ENCODE measurements at regions not wholly inside any gene's neighbourhood (a gene's known extent, or its start where the extent isn't known, plus 50 kb on each side); places are given as distances from the start of the nearest gene placed in this dataset.
"Not testable (repeated sequence)": the region's sequence is repeated elsewhere in the genome, so short reads cannot be mapped to it uniquely, and the experiment has no call there.

DNA sequence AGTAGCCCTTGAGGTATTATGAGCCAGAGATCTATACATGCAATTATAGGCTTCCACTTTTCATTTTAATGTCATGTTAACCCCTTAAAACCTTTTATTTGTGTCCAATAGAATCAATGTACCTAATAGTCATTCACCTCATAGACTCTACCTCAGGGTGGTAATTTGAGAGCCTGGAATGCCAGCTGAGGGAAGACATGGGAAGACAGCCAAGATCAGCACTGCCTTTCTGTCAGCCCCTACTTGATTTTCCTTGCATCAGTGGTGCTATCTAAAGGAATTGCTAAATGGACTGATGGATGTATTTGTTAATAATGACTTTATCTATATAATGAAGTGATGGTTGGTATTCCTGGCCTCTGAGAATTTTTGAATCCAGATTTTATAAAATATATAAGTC, 113.3 kb upstream of the GBE1 start:
- DNase-seq = no peak

DNA sequence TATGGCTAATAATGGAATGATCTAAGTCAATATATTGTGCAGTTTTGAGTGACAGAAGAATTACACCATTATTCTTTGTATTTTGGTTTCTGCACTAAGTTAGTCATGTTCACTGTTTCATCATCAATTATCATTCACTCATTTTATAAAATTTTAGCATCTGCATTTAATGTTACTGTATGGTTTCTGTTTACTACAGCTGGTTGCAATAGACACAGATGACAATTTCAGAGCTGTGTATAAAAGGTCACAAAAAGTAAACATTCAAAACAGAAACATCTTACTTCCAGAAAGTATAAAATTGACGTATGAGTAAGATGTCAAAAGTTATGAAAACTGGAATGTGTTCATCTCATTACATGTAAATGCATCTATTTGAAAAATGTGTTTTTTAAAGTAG, 111.1 kb upstream of the GBE1 start:
- no peak for DNase-seq

DNA sequence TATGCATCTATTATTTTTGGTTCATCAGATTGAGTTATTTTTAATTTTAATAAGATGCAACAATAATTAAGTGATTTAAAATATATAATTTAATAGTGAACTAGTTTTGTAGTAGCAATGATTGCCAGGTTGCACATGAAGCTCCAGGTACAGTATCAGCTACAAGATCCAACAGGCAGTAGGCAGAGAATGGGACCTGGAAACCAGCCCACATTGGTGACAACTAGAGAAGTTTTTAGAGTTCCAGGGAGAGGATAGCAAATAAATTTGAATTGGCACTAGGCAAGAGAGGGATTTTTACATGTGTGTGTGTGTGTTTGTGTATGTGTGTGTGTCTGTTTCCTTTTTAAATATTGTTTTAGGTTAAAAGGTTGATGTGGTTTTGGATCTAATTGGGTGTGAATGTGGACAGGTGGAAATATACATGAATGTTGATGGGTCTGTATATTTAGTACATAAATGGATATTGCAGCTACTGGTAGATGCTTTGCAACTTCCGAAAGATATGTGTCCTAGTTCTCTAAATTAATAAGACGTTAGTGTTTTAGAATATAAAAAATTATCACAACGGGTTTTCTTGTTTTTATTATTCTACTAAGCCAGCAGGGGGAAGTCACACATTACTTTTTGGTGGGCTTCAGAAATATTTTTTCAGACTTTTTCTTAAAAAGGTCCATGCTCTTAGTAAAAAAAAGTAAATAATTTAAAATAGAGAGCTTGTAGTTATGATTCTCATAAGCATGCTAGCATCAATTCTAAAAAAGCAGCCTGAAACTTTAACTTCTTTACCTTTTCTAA, 110.1 kb upstream of the GBE1 start:
- DNase-seq = no peak

DNA sequence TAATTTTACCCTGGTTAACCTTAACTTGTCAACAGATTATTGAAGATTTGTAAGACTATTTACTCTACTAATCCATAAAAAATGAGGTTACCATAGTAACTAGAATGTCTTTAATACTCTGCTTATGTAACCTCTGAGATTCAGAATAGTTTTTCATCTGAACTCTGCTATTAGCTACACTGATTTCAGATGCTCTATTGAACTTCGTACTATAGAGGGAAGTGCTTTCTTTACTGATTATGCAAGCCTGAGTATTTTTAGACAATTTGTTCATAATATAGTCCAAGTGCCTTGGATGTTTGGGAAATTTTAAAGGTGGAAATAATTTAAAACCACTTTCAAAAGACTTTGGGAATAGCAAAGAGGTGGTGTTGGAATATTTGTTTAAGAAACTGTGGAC, 107.9 kb upstream of the GBE1 start:
- DNase-seq = no peak

DNA sequence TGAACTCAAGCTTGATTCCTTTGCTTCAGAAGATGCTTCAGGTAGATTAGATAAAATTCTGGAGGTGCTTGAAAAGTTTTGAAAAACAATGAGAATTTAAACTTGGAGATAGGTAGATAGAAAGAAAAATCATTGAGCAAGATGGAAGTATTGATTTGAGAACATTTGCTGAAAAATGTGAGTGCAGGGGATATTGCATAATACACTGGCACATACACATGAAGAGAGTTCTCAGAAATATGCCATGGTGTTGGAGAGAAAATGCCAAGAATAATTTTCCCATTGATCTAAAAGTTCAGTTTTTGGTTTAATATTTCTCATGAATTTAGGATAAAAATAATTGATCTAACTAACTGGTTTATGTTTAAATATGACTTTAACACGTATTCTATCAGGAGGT, 107.2 kb upstream of the GBE1 start:
- no peak for DNase-seq

DNA sequence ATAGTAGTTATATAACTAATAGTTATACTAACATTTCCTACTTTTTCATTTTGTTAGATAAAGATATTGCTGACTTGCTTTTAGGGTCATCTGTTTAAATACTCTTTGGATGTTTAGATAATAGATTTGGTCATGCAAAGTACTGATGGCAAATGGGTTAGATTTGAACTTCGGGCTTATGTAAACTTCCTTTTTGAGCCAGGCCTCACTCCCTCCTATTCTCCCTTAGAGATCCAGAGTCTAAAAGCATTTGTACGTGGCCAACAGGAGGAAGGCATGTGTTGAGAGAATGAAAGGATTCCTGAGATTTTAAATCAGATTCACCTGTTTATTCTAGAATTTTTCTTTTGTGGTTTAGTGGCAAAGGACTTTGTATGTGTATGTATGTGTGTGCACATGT, 106.4 kb upstream of the GBE1 start:
- DNase-seq = no peak

DNA sequence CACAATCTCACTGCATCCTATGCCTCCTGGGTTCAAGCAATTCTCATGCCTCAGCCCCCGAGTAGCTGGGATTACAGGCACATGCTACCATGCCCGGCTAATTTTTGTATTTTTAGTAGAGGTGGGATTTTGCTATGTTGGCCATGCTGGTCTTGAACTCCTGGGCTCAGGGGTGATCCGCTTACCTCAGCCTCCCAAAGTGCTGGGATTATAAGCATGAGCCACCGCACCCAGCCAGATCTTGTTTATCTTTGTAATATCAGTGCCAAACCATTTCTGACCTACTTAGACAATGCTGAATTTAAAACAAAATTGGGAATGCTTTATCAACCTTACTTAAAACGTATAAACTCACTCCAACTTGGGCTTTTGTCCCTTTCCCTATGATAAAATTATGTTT, 103.7 kb upstream of the GBE1 start:
- DNase-seq = not testable (repeated sequence)

DNA sequence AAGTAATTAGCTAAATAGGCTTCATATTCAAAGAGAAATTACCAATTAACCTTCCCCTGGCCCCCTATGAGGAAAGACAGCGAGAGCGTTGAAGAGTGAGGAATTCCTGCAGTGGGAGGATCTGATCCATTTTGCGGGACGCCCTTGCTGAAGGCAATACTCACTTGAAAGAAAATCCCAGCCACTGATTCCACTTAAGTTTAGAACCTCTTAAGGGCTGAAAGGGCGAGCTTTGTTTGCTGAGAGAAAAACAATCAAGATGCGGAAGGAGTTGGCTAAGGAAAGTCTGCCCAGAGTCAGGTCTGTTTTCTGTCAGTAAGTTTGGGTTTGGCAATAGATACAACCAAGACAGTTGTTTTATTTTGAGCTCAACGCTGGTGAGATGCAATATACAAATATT, 102.8 kb upstream of the GBE1 start:
- DNase-seq = no peak

DNA sequence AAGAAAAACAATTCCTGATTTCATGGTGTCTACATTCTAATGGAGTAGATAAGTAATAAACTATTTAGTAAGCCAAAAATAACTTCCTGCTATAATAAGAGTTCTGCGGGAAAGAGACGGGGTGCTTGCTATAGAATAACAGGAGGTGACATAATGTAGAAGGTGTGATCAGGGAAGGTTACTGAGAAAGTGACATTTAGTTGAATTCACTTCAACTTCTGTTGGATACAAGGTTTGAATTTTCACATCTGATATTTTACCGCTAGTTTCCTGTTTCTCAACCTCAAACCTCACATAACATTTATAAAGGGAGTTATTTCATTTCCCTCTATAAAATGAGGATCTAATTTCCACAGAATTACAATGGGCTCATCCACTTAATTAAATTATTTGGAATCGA, 102.3 kb upstream of the GBE1 start:
- no peak for DNase-seq

DNA sequence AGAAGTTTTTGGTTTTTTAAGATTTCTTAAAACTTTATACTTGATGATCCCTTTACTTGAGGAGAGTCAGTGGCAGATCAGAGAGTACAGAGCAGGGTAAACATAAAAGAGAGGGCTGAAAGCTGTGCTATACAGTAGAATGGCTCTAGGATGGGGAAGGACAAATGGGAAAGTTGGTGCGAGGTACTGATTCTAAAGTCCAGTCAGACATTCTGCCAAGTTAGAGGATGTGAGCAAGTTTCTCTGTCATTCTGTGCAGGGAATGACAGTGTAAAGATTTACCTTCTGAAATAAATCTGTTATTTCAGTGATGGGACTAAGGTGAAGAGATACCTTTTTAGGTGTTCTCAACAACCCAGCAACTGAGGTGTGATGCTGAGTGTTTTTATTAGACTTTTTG, 100.1 kb upstream of the GBE1 start:
- DNase-seq = no peak

DNA sequence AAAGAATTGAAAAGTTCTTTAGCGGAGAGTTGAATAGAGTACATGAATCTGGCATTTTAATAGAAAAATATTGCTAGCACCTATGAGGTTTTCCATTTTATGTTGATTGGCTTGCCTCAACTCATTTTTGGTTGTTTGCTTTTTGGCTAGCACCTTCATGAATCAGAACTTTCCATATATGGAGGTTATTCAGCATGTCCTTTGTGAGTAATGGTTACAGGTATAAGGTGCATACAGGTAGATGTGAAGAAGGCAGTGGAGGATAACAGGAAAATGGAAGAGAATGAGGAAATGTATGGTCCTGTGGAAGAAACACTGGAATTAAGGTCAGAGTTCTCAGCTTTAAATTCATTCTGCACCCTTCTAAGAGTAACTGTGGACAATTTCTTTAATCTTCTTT, 98.1 kb upstream of the GBE1 start:
- no peak for DNase-seq

DNA sequence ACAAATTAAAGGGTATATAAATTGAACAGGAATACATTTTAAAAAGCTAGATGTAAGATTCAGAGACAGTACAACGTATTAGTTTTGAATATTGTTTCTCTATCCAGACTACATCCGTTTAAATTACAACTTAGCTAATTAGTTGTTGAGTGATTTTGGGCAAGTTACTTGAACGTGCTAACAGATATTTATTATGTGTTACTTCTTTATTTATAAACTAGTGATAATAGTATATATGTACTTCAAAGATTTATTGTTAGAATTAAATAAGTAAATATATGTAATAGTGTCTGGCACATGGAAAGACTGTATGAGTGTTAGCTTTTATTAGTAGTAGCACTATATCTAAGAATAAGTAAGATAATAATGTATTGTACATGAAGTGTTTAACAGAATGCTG, 92.0 kb upstream of the GBE1 start:
- DNase-seq = no peak

DNA sequence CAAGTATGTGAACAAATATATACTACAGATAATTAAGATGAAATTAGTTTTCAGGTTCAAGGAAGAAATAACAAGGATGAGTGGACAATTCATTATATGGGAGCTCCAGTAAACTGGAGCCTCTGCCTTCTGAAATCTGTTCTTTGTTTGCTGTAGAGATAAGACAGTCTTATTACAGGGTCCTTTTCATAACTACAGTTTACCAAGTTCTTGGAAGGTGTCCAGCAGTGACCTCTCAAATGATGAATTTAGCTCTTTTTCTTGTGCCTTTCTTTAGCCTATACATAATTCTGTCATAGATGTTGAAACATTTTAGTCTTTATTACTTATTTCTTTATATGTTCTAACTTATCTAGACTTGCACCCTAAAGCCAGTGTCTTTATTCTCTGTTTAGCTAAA, 89.7 kb upstream of the GBE1 start:
- no peak for DNase-seq

DNA sequence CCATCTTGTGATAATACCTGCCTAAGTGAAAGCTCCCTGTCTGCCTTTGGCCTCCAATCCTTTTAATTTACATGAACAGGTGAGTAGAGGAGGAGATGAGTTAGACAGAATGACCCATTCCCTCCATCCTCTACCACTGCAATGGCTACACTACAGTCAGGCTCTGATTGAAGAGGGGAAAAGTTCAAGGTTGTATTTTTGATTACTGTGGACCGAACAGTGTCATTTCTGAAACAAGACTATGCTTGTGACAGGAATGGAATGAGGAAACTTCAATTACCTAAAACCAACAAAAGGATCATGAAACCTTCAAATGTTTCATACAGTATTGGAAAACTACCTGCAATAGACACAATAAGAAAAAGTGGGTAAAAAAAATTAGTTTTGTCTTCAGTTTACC, 85.5 kb upstream of the GBE1 start:
- DNase-seq = no peak

DNA sequence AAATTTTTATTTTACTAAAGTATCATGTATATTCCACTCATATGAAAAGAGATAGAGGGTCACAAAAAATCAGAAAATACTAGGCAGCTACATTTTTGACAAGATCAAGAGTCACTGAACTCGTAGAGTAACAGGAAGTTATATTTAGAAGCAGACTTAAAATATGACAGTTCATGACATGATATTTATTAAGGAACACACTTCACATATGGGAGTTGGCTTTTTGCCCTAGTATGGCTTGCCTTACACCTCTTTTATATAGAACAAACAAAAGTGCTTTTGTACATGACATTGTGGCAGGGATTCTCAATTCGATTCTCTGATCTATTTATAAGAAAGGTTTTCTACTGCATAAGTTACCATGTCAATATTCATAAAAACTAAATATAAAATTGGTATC, 80.1 kb upstream of the GBE1 start:
- DNase-seq = no peak

DNA sequence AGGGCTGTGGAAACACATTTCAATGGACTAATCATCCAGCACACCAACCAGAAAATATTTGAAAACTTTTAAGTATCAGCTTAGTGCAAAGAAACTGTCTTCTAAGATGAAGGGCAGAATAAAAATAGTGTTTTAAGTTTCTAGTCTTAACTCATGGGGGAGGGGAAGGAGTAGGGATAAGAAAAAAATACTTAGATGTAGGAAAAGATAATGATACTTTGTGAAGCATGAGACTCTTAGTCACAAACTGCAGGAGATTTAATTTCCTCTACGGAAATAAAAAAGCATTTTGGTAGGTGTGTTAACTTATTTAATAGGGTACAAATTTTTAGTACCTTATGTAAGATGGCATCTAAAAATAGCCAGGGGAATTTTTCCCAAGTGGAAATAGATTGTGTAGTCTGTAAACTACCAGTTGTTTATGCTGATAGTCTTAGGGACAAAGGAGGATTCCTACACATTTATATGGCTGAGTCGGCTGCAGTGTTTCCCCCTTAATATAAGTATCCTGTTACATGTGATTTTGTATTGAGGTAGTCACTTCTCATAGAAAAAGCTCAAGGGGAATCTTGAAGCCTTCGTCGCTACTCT, 78.2 kb upstream of the GBE1 start:
- DNase-seq = no peak

DNA sequence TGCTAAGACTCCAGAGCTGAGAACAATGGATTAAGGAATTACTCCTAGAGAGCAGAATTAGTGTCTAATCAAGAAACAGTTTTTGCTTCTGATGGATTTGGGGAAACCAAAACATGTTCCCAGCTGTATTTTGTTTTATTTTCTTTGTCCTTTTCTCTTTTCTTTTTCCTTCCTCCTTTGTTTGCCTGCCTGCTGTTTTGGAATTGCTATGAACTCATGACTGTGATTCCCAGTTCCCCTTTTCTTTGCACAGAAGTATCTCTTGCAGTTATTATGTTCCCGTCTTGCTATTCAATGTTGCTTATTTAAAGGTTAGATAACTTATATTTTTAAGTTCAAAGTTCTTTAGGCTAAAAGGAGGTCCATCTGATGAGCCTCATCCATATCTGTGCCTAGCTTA, 77.0 kb upstream of the GBE1 start:
- no peak for DNase-seq

DNA sequence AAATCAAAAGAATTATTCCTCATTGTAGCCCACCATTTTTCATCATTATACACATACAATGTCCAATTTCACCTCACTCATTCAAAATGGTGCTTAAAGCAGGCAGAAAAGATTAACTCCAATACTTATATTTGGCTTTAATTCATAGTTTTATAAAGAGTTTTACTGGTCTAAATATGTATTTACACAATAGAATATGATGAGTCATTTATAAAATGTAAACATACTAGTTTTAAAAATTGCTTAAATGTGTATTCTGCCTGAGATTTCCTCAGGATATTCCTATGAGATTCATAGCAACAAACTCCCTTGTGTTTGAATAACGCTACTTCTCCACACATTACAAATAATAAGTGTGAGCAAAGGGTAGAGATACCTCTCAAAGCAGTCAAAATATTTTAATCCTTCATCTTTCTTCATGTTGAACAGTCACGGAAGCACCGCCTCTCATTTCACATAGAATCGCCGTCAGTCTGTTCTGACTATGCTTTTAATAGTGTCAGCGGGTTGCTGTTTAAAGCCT, 75.7 kb upstream of the GBE1 start:
- DNase-seq = no peak

DNA sequence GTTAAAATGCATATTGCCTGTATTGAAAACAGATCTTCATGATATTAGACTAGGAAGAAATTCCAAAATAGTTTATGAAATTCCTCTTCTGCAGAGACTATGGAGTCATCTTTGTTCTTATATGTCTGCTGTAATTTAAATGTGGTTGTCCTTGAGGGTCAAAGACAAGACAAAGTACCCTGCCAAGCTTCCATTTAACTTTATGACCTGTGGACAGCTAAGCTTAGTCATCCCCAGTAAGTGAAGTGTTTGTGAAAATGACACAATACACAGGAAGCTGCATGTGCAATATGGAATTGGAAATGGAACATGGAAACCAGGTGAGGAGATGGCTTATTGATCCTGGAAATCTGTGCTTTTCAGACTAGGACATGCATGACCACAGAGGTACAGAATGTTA, 68.5 kb upstream of the GBE1 start:
- no peak for DNase-seq

DNA sequence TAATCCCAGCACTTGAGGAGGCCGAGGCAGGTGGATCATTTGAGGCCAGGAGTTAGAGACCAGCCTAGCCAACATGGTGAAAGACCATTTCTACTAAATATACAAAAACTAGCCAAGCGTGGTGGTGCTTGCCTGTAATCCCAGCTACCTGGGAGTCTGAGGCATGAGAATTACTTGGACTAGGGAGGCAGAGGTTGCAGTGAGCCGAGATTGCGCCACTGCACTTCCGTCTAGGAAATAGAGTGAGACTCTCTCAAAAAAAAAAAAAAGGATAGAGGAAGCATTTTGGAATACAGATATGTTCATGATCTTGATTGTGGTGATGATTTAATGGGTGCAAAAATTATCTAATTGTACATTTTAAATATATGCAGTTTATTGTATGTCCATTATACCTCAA, 67.8 kb upstream of the GBE1 start:
- not testable (repeated sequence) for DNase-seq

DNA sequence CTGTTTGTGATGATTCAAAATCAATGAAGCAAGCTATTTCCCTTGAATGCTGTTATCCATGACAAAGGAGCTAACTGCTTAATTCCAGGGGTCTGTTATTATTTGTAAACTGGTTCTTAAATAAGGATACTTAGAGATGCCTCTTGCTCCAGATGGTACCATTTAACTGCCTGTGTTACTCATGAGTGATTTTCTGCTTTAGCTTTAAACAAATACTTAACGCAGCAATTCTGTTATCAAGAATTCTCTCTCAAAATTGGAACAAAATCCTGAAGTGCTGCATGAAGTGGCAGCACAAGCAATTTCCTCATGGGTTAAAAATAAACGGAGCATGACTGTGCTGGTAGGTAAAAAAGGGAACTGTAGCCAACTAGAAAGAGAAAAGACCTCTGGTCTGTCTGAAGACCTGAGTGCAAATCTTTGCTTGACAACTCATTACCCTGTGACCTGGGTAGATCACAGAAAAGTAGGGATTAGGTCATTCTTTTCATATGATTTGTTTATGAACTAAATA, 62.5 kb upstream of the GBE1 start:
- DNase-seq = no peak

DNA sequence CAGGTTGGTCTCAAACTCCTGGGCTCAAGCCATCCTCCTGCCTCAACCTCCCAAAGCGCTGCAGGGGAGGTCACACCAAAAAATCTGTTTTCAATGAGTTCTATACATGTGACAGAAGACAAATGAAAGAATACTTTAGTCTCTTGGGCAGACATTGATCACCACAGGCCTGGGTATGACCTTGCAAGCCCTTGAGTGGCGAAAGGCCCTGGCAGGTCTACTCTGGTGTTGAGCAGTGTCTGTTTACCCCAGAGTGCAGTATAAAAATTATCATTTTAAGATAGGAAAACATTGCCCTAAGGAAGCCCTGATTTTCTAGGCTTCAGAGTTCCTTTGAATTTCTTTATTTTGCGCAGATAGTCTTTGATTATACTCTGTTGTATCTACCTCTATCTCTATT, 61.6 kb upstream of the GBE1 start:
- no peak for DNase-seq

DNA sequence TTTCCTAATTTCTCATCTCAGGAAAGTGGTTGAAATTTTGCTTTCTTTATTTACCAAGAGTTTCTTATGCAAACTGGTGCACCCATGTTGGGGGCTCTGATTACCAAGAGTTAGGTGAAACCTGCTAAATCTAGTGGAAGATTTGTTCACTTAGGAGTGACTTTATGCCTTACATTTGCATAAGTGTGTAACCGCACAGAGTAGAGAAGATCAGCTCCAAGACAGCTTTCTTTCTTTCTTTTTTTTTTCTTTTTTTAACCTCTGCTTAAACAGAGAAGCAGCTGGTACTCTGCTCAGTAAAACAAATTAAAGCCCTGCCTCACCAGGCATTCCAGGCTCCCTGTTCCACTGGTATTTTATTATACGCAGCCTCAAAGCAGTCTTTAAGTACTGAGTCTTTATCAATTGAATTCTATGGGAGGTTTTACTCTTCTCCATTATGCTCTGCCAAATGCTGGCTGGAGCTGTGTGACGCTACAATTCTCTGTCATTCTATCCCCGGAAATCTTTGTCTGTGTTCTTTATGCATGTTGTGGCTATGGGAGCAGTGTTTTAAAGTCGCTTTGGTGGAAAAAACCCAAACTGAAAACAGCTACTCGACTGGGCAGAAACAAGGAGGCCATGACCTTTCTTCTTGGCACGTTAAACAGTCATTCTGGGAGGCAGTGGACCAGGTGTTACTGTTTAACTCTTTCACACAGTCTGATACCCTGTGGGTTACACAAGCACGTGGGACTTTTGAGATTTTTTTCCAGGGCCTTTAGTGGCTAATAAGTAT, 55.2 kb upstream of the GBE1 start:
- no peak for DNase-seq

DNA sequence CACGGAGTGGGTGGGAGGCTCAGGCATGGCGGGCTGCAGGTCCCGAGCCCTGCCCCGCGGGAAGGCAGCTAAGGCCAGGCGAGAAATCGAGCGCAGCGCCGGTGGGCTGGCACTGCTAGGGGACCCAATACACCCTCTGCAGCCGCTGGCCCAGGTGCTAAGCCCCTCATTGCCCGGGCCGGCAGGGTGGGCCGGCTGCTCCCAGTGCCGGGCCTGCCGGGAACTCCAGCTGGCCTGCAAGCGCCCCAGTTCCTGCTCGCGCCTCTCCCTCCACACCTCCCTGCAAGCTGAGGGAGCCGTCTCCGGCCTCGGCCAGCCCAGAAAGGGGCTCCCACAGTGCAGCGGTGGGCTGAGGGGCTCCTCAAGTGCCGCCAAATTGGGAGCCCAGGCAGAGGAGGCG, 50.7 kb upstream of the GBE1 start:
- not testable (repeated sequence) for DNase-seq

Measured in CD4-positive, alpha-beta T cell treated with Interleukin-10 for 1 hour (primary cell).